CD4-positive, alpha-beta T cell treated with Interleukin-17A for 1 hour (primary cell): ENCODE measurements at regions not wholly inside any gene's neighbourhood (a gene's known extent, or its start where the extent isn't known, plus 50 kb on each side); places are given as distances from the start of the nearest gene placed in this dataset.

Experiments used
- DNase-seq: peaks from one replicate; pipeline ENCODE4 v3.0.0-alpha.2; 2020

DNA sequence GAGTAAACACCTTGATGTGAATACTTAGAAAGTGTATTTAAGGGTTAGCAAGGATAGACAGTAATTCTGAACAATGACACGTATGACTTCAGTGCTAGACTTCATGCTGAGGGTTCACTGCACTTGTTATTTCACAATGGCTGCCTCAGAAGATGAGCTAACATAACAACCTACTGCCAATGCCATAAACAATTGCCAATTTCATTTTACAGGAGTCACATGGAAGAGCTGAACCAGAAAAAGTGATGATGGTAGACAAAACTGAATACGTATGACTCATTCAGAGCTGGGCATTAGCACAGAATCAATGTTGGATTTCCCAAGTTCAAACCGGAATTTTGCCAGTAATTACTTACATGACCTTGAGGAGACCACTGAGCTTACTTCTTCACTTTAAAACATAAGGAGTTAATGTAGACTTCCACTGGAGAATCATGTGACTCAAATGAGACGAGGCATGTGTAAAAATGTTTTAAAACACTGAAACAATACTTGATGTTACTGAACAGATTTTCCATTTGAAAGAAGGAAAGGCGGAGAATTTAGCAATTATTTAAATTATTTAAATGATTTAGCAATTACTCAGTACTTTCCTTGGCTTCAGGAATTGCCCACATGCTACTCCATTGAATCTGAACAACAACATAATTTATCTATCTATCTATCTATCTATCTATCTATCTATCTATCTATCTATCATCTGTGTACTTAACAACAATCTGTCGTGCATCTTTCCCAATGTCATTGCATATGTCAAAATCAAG, 868.5 kb upstream of the SLIT2 start:
- no peak for DNase-seq

DNA sequence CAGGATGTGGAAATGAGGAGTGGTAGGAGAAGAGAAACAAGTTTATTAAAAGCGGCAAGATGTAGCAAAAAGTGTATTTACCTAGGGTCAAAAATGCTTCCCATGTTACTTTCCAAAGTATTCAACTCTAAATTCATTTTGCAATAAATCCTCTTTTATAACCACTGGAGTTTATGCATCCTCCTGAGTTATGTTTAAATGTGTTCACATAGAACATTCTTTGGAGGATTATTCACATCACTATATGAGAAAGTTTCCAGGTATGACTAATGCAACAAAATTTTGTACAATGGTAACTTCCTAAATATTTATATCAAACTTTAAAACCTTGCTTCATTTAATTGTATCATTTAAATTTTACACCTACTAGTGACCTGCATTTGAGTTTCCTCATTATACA, 870.6 kb upstream of the SLIT2 start:
- no peak for DNase-seq

DNA sequence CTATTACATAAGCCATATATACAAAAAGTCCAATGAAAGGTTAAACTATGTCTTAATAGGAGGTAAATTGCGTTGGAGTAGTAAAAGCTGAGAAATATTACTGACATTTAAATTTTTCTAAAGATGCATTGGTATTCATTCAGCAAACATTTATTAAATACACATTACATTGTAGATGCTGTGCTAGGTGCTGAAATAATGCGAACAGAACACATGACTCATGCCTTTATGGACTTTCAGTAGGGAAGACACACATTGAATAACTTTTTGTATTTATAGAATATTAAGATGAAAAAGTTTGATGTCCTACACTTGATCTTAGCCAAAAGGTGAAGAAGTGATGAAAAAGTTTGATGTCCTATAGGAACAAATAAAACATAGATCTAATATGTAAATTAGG, 871.1 kb upstream of the SLIT2 start:
- no peak for DNase-seq

DNA sequence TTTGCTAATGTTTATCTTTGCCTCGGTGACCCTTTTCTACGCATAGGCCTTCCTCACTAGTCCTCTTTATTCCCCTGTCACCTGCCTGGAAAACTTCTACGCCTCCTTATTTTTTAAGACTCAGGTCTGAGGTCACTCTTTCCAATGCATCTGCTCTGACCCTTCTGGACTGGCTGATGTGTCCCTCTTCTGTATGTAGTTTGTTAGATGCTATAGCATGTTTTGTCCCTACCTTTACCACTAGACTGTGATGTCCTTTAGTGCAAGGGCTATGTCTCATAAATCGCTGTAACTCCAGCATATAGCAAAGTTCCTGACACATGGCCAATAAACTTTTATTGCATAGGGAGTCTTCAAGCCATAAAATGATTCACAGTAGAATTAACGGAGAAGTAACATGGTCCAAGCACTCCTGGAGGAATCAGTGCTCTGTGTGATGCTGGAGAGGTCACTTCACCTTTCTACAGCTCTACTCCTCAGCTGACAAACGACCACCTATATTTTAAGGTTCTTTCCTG, 872.5 kb upstream of the SLIT2 start:
- no peak for DNase-seq

DNA sequence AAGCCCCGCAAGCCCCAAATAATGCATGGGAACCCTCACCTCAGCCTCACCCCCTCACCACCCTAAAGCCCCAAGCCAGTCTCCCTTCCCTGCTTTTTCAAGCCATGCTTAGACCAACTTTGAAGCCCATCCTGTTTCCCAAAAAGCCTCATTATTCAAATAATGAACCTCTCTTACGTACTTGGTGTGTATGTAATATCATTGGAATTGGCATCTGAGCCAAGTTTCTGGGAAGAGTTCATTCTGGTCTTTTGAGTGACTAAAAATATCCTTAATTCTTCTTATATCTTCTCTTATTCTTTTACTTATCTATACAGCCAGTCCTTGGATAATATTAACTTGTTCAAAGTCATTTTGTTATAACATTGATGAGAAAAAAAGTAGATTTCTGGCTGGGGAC, 875.8 kb upstream of the SLIT2 start:
- no peak for DNase-seq

DNA sequence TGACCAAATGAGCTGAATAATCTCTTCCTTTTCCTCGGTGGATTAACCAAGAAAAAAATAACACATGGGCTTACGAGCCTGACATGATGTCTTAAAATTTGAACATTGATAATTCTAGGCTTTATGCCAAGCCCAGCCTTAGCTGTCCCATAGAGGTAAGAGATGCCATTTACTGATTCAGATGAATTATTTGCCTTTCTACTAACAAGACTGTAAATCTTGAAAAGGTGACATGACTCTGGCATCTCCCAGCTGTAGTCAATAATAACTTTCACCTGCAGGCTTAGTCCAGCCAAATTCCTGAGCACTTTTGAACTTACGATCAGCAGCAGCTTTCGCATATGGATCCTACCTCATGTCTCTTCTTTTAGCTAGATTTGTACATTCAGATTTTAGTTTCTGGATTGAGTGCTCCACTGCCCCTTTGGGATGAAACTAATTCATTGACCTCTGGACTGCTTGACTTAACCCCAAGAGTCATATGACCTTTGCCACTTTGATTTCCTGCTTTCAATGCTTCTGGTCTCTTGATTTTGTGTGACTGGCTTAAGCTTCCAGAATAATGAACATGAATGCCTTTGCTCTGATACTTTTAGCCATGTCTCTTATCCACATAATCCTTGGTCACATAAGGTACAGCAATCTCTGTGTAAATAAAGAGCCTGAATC, 876.4 kb upstream of the SLIT2 start:
- no peak for DNase-seq

DNA sequence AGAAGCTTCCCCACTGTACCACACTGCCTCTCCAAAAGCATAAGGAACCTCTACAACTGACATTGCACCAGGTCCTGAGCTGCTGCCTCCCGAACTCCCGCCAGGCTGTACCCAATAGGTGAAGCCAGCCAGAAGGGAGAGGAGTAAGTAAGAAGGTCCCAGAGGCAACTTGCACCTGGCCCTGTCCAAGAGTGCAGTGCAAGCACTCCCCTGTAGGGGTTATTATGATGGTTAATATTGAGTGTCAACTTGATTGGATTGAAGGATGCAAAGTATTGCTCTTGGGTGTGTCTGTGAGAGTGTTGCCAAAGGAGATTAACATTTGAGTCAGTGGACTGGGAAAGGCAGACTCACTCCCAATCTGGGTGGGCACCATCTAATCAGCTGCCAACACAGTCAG, 879.3 kb upstream of the SLIT2 start:
- no peak for DNase-seq

DNA sequence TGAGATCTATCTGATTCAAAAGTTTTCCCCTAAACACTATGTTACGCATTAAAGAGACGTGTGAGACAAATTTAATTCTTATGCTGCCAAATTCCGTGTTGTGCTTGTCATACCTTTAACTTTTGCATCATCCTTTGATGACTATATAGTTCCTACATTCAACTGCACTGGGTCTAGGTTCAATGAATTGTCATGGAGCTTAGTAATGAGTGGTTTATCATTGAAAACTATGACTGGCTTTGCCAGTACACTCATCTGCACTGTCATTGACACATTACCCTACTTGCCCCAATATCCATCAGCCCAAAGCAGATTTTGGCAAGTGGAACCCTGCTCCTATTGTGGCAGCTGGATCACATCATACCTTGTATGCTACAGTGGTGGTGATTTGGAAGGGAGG, 882.9 kb upstream of the SLIT2 start:
- DNase-seq = no peak

DNA sequence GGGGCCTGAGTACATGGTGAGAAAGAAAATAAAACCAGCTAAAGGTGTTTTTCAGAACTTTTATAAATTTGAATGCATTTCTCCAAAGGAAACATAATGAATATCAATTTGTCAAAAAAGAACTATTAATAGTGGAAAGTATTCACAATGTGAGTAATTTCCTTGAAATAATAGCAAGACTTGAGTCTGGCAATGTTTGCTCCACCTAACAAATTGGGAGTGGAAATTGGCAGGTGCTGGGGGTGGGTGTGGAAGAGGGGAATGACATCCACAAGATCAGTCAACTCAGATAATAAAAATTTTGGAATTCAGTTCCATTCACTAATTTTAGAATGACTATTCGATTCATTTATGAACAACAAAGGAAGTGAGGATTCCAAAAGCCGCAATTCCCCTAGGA, 884.8 kb upstream of the SLIT2 start:
- no peak for DNase-seq

DNA sequence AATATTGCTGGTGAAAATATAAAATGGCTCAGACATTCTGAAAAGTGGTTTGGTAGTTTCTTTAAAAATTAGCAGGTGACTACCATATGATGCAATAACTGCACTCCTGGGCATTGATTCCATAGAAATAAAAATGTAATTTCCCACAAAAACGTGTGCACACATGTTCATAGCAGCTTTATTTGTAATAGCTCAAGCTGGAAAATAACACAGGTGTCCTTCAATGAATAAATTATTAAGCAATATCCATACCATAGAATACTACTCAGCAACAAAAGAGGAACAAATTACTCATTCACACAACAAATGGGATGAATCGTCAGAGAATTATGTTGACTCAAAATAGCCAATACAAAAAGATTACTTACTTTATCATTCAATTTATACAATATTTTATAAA, 893.7 kb upstream of the SLIT2 start:
- DNase-seq = no peak

DNA sequence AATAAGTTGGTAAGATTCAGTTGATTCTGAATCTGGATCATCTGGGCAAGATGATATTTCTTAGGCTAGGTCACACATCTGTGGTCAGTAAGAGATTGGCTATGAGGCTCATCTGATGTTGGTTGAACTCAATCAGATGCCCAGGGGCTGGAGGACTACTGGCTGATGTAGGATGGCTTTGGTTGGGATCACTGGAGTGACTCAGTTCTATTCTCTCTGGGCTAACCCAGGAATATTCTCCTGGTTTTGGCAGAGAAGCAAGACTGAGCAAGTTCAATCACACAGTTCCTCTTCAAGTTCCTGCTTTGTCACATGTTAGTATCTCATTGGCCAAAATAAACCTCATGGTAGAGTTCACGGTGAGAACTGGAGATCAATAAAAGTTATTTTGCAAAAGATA, 902.3 kb upstream of the SLIT2 start:
- DNase-seq = no peak

DNA sequence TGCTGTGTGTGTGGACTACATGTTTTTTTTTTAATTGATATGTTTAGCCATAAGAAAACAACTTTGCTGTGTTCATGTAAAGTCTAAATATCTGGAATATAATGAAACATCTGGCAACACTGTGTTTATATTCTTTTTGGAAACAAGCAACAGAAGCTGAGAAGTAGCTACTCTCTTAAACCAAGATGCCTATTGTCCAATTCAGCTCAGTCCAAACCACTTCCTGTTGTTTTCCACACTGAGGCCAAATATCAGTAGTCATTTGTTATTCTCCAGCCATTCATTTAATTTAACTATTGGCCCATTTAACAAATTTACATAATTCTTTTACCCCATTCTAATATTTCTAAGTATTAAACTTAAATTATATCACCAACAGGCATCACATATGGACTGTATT, 903.0 kb upstream of the SLIT2 start:
- no peak for DNase-seq

DNA sequence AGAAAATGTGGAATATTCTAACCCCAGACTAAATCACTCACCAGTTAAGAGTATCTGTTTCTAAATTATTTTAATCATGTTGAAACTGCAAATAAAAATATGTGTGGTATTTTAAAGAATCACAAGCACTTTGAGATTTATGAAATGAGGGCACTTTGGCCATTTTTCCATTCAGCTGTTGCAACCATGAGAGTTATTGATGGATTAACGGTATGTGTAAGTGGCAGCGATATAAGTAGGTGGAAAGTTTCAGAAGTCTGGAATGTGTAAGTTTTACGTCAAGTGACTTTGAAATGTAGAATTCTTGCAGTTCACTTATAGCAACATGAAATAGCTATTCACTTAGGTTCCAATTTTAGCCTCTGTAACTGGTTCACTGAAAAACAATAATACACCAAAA, 905.1 kb upstream of the SLIT2 start:
- DNase-seq = no peak

DNA sequence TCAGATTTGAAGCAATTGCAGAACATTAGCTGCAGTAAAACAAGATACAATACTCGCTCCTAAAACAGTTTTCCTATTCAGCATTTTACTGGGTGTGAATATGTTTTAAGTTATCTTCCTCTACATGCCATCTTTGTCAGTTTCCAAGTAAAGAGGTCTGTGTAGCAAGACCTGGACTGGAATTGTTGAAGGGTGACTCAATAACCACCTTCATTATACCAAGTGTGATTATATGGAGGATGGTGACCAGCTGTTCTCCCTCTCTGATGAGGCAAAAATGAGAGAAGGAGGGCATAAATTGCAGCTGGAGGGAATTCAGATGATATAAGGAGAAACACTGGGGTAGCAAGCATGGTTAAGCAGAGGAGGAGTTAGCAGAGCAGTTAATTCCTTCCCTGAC, 922.1 kb upstream of the SLIT2 start:
- DNase-seq = no peak

DNA sequence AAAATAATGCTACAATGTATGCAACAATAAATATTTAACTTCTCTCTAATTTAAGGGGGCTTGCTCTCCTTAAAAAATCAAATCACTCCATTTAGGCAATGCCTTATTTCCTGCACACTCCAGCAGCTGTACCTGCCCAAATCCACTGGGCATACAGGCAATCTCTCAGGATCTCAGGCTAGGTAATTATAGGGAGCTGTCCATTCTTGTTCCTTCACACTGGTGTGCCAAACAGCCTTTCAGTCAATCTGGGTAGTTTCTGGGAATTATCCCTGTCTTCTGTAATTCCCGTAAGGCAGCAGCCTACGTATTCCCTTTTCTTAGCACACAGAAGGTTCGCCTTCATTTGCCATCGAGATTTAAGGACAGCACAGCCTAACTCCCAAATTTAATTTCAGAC, 922.6 kb upstream of the SLIT2 start:
- no peak for DNase-seq

DNA sequence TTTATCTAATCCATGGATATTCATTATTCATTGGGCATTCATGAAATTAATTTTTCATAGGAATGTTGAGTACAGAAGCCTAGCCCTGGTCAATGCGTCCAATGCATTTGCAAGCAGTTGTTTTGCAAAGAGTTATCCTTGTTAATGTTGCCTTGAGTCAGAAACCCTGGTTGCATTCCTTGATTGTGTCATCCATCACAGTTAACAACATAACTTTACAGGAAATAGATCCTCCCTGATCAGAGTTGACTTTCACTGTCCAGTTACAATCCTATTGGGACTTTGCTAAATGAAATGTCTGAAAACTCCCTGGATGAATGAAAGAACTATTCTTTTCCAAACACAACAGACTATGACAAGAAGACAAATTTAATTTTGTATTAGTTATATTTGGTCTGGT, 924.3 kb upstream of the SLIT2 start:
- no peak for DNase-seq

DNA sequence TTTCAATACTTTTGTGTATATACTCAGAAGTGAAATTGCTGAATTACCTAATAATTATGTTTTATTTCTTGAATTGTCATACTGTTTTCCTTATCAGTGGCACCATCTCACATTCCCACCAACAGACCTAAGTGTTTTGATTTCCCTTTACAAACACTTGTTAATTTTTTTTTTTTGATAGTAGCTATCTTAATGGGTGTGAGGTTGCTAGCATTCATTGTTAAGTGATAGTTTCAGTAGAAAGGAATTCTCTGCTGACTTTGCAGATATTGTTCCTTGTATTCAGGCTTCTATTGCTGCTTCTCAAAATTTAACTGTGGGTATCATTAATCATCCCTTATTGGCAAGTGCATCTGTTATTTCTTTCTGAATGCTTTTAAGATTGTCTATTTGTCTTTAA, 927.5 kb upstream of the SLIT2 start:
- DNase-seq = no peak

DNA sequence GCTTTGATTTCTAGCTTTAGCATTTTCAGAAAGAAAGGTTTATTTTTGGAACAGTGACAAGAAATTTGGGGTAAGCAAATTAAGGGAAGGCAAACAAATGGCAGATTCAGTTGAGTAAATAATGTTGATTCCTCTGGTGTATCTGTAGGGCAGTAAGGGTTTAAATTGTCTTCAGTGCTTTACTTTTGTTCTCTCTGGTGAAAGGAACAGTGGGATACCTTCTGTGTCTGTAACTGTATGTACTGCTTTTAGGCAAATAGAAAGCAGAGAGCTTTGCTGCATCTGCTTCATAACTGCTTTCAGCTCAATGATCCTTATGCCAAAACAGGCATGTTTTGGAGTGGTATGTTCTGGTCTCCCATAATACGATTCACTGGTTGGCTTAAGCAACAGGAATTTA, 932.1 kb upstream of the SLIT2 start:
- DNase-seq = no peak

DNA sequence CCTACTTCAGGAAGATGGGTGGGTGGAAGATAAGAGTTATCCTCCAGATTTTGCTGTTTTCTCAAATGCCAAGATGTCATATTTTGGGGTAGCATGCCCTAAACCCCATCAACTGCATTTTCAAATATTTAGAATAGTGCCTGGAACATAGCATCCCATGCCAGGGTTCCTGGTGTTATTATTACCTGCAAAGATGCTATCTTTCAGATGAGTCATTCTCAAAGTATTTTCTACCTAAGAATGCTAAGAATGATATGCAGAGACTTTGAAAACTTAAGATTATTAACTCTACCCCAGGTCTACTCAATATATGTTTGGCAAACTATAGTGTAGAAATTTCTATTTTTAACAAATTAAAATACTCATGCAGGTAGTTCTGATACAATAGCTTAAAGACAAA, 934.3 kb upstream of the SLIT2 start:
- DNase-seq = no peak

DNA sequence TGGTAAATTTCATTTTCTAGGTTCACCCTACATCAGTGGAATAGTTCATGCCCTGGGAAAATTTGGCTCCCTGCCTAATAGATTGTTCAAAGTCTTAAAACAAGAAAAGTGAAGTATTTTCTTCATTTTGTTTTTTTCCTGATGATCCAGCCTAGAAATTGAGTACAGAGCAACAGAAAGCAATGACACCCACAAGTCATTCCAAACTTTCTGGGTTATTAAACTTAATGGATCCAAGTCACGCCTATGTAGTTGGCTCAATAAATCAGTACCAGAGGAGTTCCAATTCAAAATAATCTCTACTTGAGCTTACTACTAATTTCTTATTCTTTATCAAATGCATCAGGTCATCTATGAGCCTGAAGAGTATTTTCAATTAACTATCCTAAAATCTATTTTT, 937.6 kb upstream of the SLIT2 start:
- no peak for DNase-seq

DNA sequence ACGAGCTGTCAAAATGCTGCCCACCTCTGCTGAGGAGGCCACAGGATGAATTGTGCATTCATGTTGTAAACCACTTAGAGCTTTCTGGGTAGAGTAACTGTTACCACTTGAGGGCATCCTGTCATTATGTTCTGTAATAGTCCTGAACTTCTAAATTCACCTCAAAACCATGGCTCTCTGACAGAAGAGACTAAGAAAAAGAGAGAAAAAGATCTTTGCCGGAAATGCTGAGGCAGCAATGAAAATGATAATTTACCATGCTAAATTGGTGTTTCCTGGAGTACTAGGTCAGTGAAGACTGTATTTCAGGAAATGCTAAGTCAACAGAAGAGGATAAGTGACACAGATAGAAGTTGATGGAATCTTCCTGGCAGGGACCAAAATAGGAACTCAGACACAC, 942.3 kb upstream of the SLIT2 start:
- no peak for DNase-seq

DNA sequence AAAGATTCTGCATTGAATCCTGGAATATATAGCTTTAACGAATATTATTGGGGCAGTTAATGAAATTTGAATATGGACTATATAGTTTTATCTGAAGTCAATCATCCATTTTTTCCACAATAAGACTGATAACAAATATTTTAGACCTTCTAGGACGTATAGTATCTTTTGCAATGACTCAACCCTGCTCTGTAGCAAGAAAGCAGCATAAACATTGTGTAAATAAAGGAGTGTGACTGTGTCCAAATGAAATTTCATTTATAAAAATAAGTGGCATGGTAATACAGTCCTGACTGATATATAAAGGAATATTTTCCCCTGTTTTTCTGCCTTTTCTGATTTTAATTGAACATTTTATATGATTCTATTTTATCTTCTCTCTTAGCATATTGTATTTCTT, 947.7 kb upstream of the SLIT2 start:
- no peak for DNase-seq

DNA sequence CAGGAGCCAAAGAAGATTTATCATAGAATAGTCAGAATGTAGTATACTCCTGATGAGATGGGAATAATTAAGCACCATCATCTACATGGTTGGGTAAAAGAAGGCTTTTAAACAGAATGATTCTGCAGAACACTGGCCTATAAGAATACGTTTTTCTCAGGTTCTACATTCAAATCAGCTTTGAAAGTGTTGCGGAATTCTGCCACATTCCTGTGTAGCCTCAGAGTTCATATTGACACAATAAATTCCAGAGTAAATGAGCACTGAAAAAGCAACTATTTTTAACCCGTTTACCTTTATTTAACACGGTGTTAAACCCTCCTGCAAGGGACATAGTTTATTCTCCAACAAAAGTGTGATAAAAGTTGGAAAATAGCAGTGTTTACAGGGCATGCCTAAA, 950.2 kb upstream of the SLIT2 start:
- DNase-seq = no peak

DNA sequence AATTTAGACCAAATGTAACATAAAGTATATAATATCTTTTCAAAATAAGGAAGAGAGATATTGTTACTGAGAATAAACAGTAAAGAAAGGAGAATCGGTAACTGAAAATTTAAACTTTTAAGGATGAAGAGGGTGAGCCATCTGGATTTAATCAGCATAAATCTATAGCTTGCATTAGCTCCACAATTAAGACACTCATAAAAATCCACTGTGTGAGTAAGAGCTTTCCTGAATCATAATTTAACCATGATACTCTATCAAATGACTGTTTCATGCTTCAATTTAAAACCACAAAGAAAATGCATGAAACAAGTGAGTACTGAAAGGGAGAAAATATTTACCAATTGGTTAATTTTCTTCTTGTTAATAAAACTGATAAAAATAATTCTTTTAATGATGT, 951.5 kb upstream of the SLIT2 start:
- DNase-seq = no peak

DNA sequence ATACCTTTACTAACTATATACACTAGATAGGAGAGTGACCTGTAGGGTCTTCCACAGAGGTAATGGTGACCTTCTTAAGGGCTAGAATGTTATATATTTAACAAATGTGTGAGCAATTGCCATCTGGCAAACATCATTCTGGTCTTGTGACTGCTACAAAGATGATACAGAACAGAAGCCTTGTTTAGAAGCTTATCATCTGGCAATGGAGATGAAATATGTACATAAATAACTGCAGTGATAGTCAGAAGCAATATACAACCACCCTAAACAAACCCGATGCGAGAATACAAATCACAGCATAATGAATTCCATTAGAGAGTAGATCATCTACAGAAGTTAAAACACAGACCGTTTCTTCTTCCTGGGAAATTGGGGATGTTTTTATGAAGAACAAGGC, 952.7 kb upstream of the SLIT2 start:
- no peak for DNase-seq
